ENCODE measurements at regions not wholly inside any gene's neighbourhood (a gene's known extent, or its start where the extent isn't known, plus 50 kb on each side); places are given as distances from the start of the nearest gene placed in this dataset.
"Not testable (repeated sequence)": the region's sequence is repeated elsewhere in the genome, so short reads cannot be mapped to it uniquely, and the experiment has no call there.

DNA sequence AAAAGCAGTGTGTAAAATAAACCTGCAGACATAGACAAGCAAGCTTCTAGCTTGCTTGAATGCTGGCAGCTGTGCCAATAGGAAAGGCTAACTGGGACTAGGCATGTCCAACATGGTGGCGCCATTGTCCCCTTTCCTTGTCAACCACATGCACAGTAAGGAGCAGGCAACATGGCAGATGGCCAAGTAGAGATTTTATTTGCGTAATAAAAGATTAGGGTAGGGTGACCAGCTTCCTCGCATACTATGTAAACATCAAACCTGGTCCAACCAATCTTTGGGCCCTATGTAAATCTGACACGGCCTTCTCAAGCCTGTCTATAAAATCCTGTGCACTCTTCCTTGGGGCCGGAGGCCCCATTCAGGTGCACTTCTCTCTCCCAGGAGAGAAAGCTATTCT is 575.4 kb upstream of the GOLIM4 start:
- DNase-seq (ENCODE audit: low read depth in 3 of 3, low spot score in 2 of 3): no peak

DNA sequence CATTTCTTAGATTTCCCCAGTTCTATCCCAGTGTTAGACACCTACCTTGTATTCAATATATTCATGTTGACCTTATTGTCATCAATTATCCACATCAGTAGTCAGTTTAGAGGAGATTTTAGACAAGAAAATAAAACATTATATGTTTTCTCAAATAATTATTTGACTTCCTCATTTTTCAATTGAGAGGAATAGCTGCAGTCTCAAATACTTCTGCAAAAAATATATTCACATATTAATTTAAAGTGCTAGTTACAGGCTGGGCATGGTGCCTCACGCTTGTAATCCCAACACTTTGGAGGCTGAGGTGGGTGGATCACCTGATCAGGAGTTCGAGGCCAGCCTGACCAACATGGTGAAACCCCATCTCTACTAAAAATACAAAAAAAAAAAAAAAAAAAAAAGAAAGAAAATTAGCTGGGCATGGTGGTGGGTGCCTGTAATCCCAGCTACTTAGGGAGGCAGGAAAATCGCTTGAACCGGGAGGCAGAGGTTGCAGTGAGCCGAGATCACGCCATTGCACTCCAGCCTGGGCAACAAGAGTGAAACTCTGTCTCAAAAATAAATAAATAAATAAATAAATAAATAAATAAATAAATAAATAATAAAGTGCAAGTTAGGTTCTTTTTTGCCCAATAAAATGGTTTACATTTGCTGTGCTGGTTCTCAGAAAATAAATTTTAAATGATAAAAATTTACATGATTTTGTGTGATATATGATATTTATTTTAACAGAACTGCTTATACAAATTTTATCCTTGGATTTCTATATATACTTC is 565.3 kb upstream of the GOLIM4 start:
- not testable (repeated sequence) for DNase-seq (ENCODE audit: low read depth in 3 of 3, low spot score in 2 of 3)

DNA sequence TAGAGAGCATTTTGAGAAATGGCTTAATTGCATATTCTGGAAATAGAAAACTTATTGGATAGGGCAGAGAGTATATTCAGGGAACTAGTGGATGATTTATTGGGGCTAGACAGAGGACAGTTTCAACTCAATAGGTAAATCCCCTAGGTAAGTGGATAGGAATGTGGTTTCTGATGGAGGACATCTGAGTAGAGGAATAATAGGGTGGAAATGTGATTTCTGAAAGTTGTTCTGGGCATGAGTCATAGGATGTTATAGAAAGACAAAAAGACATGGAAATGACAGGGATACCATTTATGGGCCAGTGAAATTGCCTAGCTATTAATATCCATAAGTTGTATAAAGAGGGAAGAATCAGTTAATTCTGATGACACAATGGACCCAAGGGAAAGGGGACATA is 563.3 kb upstream of the GOLIM4 start:
- no peak for DNase-seq (ENCODE audit: low read depth in 3 of 3, low spot score in 2 of 3)

DNA sequence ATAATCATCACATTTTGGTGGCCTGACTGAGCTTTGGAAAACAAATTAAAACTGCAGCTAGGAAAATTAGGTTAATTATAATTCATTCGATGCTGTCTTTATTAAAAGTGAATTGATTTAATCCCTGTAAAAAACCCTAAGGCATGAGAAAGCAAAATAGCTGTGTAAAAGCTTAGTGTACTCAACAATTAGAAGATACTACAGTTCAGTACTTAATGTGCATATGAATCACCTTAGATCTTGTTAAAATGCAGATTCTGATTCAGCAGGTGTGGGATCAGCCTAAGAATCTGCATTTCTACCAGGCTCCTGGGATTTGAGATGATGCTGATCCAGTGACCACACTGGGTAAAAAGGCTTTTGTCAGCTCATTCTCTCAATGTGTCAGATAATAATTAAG is 559.9 kb upstream of the GOLIM4 start:
- DNase-seq (ENCODE audit: low read depth in 3 of 3, low spot score in 2 of 3): no peak

DNA sequence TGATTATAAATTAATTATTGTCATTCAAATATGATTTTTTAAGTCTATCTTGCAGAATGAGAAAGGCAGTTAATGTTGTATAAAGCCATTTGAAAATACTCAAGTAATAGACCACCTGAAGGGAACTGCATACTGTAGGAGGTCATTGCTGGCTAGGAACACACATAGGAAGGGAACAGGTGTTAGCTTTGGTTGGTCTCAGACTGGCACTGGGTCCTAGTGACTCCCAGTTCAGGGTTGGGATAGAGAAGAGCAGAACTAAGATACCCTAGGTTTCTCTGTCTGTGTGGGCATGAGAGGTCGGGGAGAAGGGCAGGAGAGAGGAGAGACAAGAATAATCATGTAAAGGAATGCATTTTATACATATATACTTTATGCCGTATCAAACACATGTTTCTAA is 559.0 kb upstream of the GOLIM4 start:
- no peak for DNase-seq (ENCODE audit: low read depth in 3 of 3, low spot score in 2 of 3)

DNA sequence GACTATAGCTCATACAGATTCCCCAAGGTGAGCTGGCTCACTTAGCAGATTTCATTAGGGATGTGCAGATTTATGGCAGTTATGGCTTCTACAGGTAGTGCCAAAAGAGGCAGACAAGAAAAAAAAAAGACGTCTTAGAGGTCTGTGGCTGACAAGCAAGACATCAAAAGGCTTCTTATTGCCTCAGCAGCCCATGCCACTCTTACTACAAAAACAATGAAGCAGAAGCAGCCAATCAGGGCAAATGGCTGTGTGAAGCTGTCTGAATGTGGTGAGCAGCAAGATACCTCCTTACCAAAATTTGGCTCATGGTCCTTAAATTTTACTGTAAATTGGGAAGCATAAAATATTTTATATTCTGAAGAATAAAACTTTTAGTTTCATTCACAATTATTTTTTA is 557.5 kb upstream of the GOLIM4 start:
- DNase-seq (ENCODE audit: low read depth in 3 of 3, low spot score in 2 of 3): no peak

DNA sequence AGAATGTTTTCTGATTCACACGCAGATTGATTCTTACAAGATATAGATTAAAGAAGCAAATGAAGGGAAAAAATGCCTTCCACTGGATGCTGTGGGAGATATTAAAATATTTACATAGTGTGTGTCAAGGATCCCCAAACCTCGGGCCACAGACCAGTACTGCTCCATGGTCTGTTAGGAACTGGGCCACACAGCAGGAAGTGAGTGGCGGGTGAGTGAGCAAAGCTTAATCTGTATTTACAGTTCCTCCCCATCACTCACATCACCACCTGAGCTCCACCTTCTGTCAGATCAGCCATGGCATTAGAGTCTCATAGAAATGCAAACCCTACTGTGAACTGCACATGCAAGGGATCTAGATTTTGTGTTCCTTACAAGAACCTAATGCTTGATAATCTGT is 552.6 kb upstream of the GOLIM4 start:
- DNase-seq (ENCODE audit: low read depth in 3 of 3, low spot score in 2 of 3): no peak

DNA sequence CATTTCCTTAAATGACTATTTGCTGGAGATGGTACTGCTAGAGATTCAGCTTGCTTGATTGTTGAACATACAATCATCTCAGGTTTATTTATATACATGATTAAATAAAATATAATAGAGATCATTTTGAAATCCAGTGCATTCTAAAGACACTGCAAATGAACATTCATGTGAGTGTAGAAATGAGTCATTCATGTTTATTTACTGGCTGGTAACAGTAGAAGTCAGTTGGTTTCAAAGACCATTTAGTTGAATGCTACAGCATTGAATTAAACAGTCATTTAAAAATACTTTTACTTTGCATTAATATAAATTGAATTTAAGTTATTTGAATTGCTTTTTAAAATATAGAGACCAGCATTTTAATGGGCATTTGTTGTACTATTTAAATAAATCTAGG is 551.9 kb upstream of the GOLIM4 start:
- no peak for DNase-seq (ENCODE audit: low read depth in 3 of 3, low spot score in 2 of 3)

DNA sequence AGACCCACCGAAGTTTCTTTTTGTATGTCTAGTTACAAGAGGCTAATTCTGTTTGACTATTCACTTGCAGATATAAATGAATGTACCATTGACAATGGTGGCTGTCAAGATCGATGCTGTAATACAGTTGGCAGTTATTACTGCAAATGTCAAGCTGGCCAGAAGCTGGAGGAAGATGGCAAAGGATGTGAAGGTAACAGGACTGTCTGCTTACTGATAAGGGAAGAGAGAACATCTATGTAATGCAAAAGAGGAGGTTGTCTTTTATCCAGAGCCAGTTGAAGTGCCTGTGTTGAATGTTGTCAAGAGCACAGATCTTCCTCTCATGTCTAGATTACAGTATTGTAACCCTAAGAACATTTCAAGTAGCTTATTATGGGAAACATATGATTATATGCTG is 549.5 kb upstream of the GOLIM4 start:
- no peak for DNase-seq (ENCODE audit: low read depth in 3 of 3, low spot score in 2 of 3)

DNA sequence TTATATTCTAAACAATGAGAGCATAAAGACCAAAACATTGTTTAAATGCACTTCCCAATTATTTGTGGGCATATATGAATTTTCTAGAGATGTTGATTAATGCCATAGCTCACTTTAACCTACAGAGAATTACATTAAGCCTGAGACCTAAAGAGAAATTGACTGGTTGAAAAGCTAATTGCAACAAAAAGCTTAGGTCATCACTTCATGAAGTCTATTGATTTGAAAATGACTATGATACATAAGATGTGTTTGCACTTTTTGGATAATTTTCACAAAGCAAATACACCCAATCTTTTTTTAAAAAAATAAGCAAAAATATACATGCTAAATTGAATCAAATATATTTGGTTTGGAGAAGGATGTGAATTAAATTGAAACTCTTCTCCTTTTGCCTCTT is 532.8 kb upstream of the GOLIM4 start:
- no peak for DNase-seq (ENCODE audit: low read depth in 3 of 3, low spot score in 2 of 3)

DNA sequence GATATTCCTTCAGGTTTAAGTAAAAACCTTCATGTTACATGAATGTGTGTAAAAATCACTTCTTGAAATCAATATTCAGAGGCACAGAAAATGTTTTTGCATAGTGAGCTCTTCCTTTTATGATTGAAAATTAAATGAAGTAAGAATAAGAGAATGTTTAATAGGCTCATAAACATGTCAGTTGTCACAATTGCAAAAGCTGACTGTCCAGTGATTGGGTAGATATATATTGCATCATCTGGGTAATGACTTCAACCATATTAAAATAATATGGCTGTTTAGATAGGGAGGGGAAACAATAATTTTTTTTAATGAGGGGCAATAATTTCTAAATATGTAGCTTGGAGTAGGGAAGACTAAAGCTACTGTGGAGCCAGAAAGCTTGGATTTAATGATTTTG is 529.8 kb upstream of the GOLIM4 start:
- DNase-seq (ENCODE audit: low read depth in 3 of 3, low spot score in 2 of 3): no peak

DNA sequence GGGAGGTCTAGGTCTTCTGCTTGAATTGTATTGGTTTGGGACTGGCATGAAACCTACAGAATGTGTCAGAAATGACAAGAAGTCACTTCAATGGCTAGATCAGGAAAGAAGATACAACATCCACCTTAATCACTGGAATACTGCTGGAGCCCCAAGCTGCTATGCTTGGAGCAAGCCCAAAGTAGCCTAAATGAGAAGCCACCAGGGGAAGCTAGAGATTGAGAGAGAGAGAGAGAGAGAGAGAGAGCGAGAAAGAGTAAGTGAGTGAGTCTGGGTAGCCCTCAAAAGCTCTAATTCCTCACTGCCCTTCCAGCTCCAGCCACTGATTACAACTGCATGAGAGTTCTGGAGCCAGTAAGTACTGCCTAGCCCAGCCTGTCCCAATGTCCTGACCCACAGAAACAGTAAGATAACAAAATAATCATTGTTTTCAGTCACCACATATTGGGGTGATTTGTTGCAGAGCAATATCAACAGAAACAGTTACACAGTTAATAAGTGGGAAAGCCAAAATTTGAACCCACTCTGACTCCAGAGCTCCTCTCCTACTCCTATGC is 529.2 kb upstream of the GOLIM4 start:
- no peak for DNase-seq (ENCODE audit: low read depth in 3 of 3, low spot score in 2 of 3)

DNA sequence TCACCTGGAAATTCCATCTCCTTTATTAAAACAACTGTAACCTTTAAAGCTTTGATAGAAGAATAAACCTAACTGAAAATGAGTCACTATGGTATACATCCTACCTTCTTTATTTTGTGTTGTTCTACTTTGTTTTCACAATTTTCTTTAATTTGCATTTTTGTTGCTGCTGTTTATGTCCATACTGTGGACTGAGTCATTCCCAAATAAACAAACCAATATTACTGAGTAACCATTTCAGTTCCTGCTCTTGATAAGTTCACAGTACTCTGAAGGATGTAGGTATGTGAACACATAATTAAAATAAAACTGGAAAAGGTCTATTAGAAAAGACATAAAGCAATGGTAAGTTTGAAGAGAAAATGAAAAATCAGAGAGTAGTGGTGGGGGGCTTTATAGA is 528.5 kb upstream of the GOLIM4 start:
- DNase-seq (ENCODE audit: low read depth in 3 of 3, low spot score in 2 of 3): no peak

DNA sequence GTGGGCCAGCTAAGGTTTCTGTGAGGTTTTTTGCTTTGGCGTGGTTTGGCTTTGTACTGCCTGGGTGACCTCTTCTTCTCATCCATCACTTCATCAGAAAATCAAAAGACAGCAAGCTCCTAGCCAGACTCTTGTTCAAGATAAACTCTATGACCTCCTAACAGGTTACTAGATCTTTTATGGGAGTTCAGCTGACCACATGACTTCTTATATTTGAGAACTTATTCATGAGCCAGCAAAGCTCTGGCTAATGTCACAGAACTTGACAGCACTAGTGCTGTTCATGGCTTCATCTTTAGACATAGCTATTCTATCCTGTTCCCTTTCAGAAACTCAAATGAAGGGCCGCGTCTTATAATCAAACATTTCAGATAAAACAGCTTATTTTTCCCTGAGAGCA is 527.1 kb upstream of the GOLIM4 start:
- no peak for DNase-seq (ENCODE audit: low read depth in 3 of 3, low spot score in 2 of 3)

DNA sequence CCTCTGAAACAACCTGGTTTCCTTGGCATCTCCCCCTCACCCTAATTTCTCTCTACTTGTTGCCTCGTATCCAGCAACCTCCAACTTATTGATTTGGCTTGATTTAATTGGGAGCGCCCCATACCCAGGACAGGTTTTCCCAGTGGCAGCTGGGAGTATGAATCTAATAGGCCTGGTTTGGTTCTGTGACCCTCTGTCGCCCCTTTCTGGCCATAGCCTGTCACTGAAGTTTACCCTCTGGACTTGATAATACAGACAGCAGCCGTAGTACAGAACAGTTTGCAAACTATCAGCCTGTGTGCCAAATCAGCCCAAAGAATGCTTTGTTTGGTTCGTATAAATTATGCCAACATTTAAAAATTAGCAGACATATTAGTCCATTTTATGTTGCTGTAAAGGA is 525.1 kb upstream of the GOLIM4 start:
- DNase-seq (ENCODE audit: low read depth in 3 of 3, low spot score in 2 of 3): peak in 1 of 3 donors; percentile 7

DNA sequence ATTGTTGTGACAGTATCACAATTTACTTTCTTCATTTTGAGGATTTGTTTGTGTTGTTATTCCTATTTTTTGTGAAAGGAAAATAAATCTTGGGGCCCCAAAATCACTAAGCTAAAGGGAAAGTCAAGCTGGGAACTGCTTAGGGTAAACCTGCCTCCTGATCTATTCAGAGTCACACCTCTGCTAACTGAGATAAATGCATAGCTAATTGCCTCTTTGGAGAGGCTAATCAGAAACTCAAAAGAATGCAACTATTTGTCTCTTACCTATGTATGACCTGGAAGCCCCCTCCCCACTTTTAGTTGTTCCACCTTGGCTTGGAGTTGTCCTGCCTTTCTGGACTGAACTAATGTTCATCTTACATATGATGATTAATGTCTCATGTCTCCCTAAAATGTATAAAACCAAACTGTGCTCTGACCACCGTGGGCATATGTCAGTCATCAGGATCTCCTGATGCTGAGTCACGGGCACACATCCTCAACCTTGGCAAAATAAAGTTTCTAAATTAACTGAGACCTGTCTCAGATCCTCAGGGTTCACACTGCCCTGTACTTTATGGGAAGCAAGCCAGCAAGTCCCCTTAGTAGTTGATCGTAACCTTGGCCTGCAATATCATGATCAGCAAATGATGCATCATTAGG is 523.2 kb upstream of the GOLIM4 start:
- DNase-seq (ENCODE audit: low read depth in 3 of 3, low spot score in 2 of 3): no peak

DNA sequence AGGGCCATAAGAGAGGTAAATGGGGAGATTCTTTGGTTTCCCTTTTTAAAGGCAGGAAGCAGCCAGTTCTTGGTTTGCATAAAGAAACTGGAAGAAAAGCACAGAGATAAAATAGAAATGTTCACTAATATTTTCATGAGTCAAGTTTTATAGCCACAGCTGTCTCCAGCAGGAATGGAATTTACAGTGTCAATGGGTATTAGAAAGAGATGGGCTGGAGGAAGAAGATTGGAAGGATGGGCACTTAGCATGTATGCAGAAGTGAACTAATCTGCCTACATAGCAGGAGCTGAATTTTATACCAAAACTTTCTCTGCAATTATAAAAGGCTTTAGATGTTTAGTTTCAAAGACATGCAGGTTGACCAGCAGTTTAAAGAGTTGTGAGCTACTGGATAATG is 521.9 kb upstream of the GOLIM4 start:
- no peak for DNase-seq (ENCODE audit: low read depth in 3 of 3, low spot score in 2 of 3)

DNA sequence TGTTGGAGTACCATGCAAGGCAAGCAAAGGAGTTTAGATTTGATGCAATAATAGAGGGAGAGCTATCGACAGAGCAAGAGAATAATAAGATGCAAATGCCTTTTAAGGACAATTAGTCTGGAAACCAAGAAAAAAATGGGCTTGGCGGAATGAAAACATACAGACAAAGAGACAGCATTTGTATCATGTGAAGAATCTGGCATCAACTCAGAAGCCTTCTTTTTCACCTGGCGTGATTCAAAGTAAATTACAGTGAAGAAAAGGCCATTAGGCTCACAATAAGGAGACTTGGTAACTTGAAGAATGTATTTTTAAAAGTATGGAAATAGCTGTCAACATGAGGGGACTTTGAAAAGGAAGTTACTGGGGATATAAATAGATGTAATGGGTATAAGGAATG is 521.2 kb upstream of the GOLIM4 start:
- no peak for DNase-seq (ENCODE audit: low read depth in 3 of 3, low spot score in 2 of 3)

DNA sequence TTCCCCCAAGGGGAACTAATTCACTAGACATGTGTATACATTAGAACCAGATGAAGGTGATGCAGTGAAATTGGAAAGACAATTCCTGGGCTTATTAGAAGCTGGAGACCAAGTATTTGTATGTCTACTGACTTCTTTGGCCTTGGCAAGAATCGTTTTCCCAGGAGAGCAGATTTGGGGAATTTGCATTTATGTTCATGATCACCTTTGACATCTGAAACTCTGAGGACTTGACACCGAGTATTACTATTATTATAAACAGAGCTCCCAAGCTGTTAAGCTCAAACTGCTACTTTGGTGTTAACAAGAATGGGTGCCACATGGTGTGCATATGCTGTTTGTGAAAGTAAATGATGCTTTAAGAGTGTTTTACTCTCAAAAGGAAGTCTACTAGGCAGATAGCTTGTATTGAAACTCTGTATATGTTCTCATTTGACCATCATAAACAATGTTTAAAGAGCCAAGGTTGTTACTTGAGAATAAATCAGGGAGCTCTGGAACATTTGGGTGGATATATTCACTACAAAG is 519.8 kb upstream of the GOLIM4 start:
- no peak for DNase-seq (ENCODE audit: low read depth in 3 of 3, low spot score in 2 of 3)

DNA sequence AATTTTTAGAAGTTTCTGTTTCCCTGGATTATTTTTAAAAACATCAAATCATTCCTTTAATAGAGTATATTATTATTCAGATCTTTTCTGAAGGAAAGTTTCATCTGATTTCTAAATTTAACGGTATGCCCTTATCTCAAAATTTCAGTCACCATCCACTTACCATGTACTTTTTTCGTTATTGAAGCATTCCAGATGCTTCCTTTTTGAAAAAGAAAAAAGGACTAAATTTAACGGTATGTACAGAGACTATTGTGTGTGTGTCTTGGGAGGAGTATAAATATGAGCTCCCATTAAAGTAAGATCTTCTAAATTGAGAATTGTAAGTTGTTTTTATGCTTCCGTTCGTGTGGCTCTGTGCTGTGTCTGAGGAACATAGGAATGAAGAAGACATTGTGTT is 517.4 kb upstream of the GOLIM4 start:
- no peak for DNase-seq (ENCODE audit: low read depth in 3 of 3, low spot score in 2 of 3)

DNA sequence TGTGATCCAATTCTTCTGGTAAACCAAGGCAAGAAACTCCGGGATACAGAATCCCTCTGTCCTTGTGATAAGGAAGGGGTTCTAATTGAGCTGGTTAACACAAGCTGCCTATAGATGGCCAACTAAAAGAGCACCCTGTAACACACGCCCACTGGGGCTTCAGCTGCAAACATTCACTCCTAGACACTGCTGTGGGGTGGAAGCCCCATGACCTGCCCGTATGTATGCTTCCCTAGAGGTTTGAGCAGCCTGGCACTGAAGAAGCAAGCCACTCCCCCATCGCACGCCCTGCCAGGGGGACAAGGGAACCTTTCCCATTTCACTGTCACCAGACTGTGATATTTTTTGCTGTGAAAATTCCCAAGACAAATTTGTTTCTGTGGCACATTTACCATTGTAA is 516.9 kb upstream of the GOLIM4 start:
- no peak for DNase-seq (ENCODE audit: low read depth in 3 of 3, low spot score in 2 of 3)

DNA sequence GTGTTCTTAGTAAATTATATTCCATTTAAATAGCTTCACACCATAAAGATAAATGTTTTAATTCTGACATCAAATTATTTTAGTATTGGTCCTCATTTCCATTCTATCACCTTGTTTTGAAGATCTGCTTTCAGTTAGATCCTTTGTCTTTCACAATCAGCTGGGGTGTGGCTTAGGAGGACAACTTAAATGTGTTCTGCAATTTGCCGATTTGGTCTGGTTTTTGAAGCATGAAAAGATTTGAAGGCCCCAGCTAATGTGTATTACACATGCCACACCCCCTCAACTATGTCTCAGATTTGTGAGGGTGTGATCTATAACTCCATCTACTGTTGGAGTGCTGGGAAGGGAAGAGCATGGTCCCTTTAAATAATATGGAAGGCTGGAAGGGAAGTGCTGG is 516.1 kb upstream of the GOLIM4 start:
- DNase-seq (ENCODE audit: low read depth in 3 of 3, low spot score in 2 of 3): no peak
